ENCODE measurements at regions not wholly inside any gene's neighbourhood (a gene's known extent, or its start where the extent isn't known, plus 50 kb on each side); places are given as distances from the start of the nearest gene placed in this dataset.

DNA sequence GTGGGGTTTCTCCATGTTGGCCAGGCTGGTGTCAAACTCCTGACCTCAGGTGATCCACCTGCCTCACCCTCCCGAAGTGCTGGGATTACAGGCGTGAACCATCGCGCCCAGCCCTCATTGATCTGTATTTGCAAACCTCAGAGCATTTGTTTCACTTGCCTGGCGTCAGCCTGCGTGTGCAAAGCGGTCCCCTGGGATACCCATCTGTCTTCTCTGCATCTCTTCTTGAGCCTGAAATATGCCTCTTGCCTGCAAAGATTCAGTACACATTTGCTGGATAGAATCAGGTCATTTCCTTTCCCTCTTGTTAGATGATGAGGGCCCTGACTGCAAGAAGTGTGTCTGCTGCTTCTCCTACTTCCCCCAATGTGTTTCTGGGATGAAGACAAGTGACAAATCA, 1291.0 kb downstream of the TBC1D22A start:
- H3K9ac ChIP-seq (ENCODE audit: low read depth in 1 of 2, low read length in 2 of 2), result no peak overlapping the region
- no peaks in the 10 kb centered on the region for H3K4me1 ChIP-seq (ENCODE audit: control insufficient read depth in 1 of 2, insufficient read depth in 2 of 2, low read length in 2 of 2)
- H3K27me3 ChIP-seq (ENCODE audit: control insufficient read depth in 1 of 2, insufficient read depth in 2 of 2, low read length in 2 of 2), result no peaks in the 10 kb centered on the region
- no peaks in the 10 kb centered on the region for H3K9me3 ChIP-seq (ENCODE audit: control insufficient read depth in 1 of 2, low read length in 2 of 2)
- no peak overlapping the region for H3K4me3 ChIP-seq (ENCODE audit: low read depth in 1 of 2, low read length in 2 of 2)
- no peaks in the 10 kb centered on the region for H3K36me3 ChIP-seq (ENCODE audit: control insufficient read depth in 1 of 2, insufficient read depth in 2 of 2, low read length in 2 of 2)
- no peak overlapping the region for H3K27ac ChIP-seq (ENCODE audit: low read depth, low read length)

DNA sequence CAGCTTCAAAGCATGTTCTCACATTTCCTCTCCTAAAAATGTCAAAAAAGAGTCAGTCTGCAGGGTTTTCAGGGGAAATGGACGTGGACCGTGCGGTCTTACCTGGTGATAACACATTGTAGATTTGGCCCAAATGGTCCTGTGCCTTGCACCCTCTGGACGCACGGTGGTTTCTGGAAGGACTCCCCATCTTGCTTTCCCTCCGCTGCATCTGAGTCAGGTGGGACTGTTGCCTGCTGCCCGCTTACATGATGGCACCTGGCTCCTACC, 1290.1 kb downstream of the TBC1D22A start:
- Histone ChIP-seq H3K27me3 (ENCODE audit: control insufficient read depth in 1 of 2, insufficient read depth in 2 of 2, low read length in 2 of 2) (peaks cover 0 to 2% of the 10 kb centered on the region in 2 donors), H3K36me3 (ENCODE audit: control insufficient read depth in 1 of 2, insufficient read depth in 2 of 2, low read length in 2 of 2) (no peaks in the 10 kb centered on the region), H3K9me3 (ENCODE audit: control insufficient read depth in 1 of 2, low read length in 2 of 2) (no peaks in the 10 kb centered on the region), H3K4me3 (ENCODE audit: low read depth in 1 of 2, low read length in 2 of 2) (no peak overlapping the region), H3K4me1 (ENCODE audit: control insufficient read depth in 1 of 2, insufficient read depth in 2 of 2, low read length in 2 of 2) (no peaks in the 10 kb centered on the region), H3K27ac (ENCODE audit: low read depth, low read length) (no peak overlapping the region), H3K9ac (ENCODE audit: low read depth in 1 of 2, low read length in 2 of 2) (no peak overlapping the region)

DNA sequence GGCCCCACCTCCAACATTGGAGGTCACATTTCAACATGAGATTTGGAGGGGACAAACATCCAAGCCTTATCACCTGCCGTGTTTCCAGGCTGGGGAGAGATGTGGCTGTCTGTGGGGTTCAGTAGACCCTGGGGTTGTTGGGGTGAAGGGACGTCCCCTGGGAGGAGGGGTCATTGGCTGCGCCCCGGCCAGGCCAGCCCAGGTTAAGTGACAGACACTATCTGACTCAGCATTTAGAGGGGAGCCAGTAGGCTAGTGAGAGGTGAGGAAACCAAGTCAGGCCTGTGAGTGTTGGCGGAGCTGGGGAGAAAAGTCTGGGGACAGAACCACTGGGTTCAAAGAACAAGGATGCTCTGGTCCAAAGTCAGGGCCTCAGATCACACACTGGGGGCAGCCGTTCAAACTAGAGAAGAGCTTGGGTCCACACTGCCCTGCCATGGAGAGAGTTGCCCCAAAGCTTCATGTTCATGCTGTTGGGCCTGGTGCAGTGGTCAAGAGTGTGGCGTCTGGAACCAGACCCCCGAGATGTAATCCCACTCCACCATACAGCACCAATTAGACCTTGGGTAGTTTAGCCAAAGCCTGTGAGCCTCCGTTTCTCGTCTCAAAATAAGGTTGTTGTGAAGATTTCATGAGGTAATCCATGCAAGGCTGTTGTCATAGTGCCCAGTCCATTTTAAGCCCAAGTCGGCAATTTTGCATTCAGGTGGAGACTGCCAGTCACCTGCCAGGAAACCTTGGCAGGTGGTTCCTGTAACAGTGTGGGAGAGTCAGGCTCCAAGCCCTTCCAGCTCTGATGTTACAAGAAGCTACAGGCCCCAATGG, 1289.6 kb downstream of the TBC1D22A start:
- Histone ChIP-seq H3K36me3 (ENCODE audit: control insufficient read depth in 1 of 2, insufficient read depth in 2 of 2, low read length in 2 of 2) (no peaks in the 10 kb centered on the region), H3K9ac (ENCODE audit: low read depth in 1 of 2, low read length in 2 of 2) (no peak overlapping the region), H3K4me3 (ENCODE audit: low read depth in 1 of 2, low read length in 2 of 2) (no peak overlapping the region), H3K4me1 (ENCODE audit: control insufficient read depth in 1 of 2, insufficient read depth in 2 of 2, low read length in 2 of 2) (no peaks in the 10 kb centered on the region), H3K27ac (ENCODE audit: low read depth, low read length) (no peak overlapping the region), H3K9me3 (ENCODE audit: control insufficient read depth in 1 of 2, low read length in 2 of 2) (no peaks in the 10 kb centered on the region), H3K27me3 (ENCODE audit: control insufficient read depth in 1 of 2, insufficient read depth in 2 of 2, low read length in 2 of 2) (peaks cover 0 to 2% of the 10 kb centered on the region in 2 donors)

DNA sequence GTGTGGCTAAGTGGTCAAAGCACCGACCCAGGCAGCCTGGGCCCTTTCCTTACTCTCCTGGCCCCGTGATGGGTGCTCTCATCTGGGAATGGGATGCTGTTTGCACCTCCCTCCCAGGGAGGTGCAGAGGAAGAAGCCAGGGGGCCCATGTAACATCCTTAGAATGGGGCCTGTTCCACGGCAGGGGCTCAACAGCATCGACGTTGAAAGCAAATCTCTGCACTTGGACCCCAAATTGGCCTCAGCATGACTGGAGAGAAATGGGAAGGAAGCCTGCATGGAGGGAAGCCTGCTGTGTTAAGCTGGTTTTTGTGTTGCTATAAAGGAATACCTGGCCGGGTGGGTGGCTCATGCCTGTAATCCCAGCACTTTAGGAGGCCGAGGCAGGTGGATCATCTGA, 1288.4 kb downstream of the TBC1D22A start:
- Histone ChIP-seq H3K9ac (ENCODE audit: low read depth in 1 of 2, low read length in 2 of 2) (no peak overlapping the region), H3K9me3 (ENCODE audit: control insufficient read depth in 1 of 2, low read length in 2 of 2) (no peaks in the 10 kb centered on the region), H3K27ac (ENCODE audit: low read depth, low read length) (no peak overlapping the region), H3K4me1 (ENCODE audit: control insufficient read depth in 1 of 2, insufficient read depth in 2 of 2, low read length in 2 of 2) (no peaks in the 10 kb centered on the region), H3K36me3 (ENCODE audit: control insufficient read depth in 1 of 2, insufficient read depth in 2 of 2, low read length in 2 of 2) (no peaks in the 10 kb centered on the region), H3K27me3 (ENCODE audit: control insufficient read depth in 1 of 2, insufficient read depth in 2 of 2, low read length in 2 of 2) (peaks cover 0 to 2% of the 10 kb centered on the region in 2 donors), H3K4me3 (ENCODE audit: low read depth in 1 of 2, low read length in 2 of 2) (no peak overlapping the region)

DNA sequence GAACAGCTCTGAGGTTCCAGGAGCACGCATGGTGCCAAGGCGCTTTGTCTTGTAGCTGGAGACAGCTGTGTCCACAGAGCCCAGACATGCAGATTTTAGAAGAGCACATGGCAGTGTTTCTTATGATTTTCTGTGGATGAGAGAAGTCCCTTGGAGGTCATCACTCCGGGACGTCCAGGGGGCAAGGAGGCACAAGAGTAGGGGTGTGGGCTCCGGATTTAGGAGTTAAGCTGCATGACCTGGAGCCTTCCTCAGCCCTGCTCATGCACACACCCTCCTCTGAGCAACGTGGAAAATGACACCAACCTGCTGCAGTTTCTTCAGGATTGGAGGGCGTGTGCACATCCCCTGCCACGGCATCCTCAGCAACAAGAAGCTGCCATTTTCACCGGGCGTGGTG, 1286.7 kb downstream of the TBC1D22A start:
- H3K27me3 ChIP-seq (ENCODE audit: control insufficient read depth in 1 of 2, insufficient read depth in 2 of 2, low read length in 2 of 2), result peaks cover 0 to 2% of the 10 kb centered on the region in 2 donors
- H3K9ac ChIP-seq (ENCODE audit: low read depth in 1 of 2, low read length in 2 of 2), result no peak overlapping the region
- H3K4me1 ChIP-seq (ENCODE audit: control insufficient read depth in 1 of 2, insufficient read depth in 2 of 2, low read length in 2 of 2), result no peaks in the 10 kb centered on the region
- H3K4me3 ChIP-seq (ENCODE audit: low read depth in 1 of 2, low read length in 2 of 2), result no peak overlapping the region
- no peaks in the 10 kb centered on the region for H3K36me3 ChIP-seq (ENCODE audit: control insufficient read depth in 1 of 2, insufficient read depth in 2 of 2, low read length in 2 of 2)
- H3K27ac ChIP-seq (ENCODE audit: low read depth, low read length), result no peak overlapping the region
- no peaks in the 10 kb centered on the region for H3K9me3 ChIP-seq (ENCODE audit: control insufficient read depth in 1 of 2, low read length in 2 of 2)

DNA sequence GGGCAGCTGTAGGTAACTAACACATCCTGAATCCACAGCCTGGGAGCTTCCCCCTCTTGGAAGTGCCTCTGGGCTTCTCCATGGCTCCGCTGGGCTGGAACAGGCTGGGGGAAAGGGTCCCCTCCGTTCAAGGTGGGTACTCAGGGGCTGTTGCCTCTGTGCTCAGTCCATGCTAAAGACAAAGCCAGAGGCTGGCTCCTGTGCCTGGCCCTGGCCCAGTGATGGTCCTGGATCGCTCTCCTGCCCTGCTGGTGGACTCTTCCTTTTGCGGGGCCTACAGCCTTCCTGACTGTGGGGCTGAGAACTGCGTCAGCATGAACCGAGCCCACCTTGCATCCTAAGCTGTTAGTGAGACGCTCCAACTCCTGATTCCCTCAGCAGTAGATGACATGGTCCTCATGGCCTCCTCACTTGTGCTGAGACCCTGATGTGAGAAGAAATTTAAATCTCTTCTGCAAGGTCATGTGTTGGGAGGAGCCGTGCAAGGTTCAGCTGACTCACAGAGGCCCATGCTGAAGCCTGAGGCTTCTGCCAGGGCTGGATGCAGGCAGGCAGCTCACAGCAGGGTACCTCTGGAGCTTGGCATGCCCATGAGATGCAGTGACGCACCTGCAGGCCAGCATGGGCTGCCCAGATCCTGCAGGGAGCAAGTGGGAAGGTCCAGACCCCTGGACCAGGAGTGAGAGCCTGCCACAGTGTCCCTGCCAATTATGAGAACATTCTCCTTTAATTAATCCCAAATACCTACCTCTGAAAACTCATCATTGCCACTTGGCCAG, 1285.5 kb downstream of the TBC1D22A start:
- no peak overlapping the region for H3K9ac ChIP-seq (ENCODE audit: low read depth in 1 of 2, low read length in 2 of 2)
- no peak overlapping the region for H3K4me3 ChIP-seq (ENCODE audit: low read depth in 1 of 2, low read length in 2 of 2)
- H3K27me3 ChIP-seq (ENCODE audit: control insufficient read depth in 1 of 2, insufficient read depth in 2 of 2, low read length in 2 of 2), result peaks cover 0 to 2% of the 10 kb centered on the region in 2 donors
- no peaks in the 10 kb centered on the region for H3K9me3 ChIP-seq (ENCODE audit: control insufficient read depth in 1 of 2, low read length in 2 of 2)
- H3K4me1 ChIP-seq (ENCODE audit: control insufficient read depth in 1 of 2, insufficient read depth in 2 of 2, low read length in 2 of 2), result no peaks in the 10 kb centered on the region
- H3K27ac ChIP-seq (ENCODE audit: low read depth, low read length), result no peak overlapping the region
- H3K36me3 ChIP-seq (ENCODE audit: control insufficient read depth in 1 of 2, insufficient read depth in 2 of 2, low read length in 2 of 2), result no peaks in the 10 kb centered on the region

DNA sequence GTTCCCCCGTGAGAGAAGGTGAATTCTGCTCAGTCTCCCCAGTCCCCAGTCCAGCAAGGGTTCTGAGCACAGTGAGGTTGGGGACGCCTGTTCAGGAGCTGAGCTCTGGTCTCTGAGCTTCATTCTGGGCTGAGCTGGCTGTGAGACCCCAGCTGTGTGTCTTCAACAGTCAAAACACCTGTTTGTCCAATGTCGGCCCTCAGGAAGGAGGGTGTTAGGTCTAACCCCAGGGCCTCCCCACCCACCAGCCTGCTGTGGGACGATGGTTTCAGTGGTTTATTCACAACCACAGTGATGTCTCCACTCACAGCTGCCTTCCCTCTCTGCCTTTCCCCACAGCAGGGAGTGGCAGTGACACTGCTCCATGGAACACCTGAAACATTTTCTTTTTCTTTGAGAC, 1282.9 kb downstream of the TBC1D22A start:
- H3K27ac ChIP-seq (ENCODE audit: low read depth, low read length), result no peak overlapping the region
- H3K9me3 ChIP-seq (ENCODE audit: control insufficient read depth in 1 of 2, low read length in 2 of 2), result no peaks in the 10 kb centered on the region
- no peaks in the 10 kb centered on the region for H3K4me1 ChIP-seq (ENCODE audit: control insufficient read depth in 1 of 2, insufficient read depth in 2 of 2, low read length in 2 of 2)
- H3K9ac ChIP-seq (ENCODE audit: low read depth in 1 of 2, low read length in 2 of 2), result no peak overlapping the region
- H3K4me3 ChIP-seq (ENCODE audit: low read depth in 1 of 2, low read length in 2 of 2), result no peak overlapping the region
- no peaks in the 10 kb centered on the region for H3K36me3 ChIP-seq (ENCODE audit: control insufficient read depth in 1 of 2, insufficient read depth in 2 of 2, low read length in 2 of 2)
- peaks cover 0 to 5% of the 10 kb centered on the region in 2 donors for H3K27me3 ChIP-seq (ENCODE audit: control insufficient read depth in 1 of 2, insufficient read depth in 2 of 2, low read length in 2 of 2)

DNA sequence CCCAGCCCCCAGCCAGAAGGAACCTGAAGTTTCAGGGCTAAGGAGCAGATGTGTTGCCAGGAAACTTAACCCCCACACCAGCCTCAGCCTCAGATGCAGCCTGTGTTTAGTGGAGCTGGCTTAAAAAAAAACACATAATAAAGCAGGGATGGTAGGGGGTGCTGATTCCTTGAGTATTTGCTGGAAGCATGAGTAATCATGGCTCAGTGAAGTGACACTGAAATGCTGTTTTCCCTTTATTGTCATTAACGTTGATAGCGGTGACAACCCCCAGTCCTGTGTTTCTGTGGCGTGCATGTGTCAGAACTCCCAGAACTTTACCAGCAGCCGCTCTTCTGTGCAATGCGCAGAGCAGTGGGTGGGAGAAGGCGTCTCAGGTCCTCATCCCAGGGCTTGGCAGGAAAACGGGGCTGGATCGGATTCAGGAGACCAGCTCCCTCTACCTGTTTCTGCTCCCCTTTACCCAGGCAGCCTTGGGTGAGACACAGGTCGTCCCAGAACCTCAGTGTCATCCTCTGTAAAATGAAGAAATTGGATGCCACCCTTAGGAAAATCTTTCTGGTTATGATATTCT, 1282.1 kb downstream of the TBC1D22A start:
- Histone ChIP-seq H3K27me3 (ENCODE audit: control insufficient read depth in 1 of 2, insufficient read depth in 2 of 2, low read length in 2 of 2) (peaks cover 0 to 5% of the 10 kb centered on the region in 2 donors), H3K9me3 (ENCODE audit: control insufficient read depth in 1 of 2, low read length in 2 of 2) (no peaks in the 10 kb centered on the region), H3K4me1 (ENCODE audit: control insufficient read depth in 1 of 2, insufficient read depth in 2 of 2, low read length in 2 of 2) (no peaks in the 10 kb centered on the region), H3K27ac (ENCODE audit: low read depth, low read length) (no peak overlapping the region), H3K36me3 (ENCODE audit: control insufficient read depth in 1 of 2, insufficient read depth in 2 of 2, low read length in 2 of 2) (no peaks in the 10 kb centered on the region), H3K4me3 (ENCODE audit: low read depth in 1 of 2, low read length in 2 of 2) (no peak overlapping the region), H3K9ac (ENCODE audit: low read depth in 1 of 2, low read length in 2 of 2) (no peak overlapping the region)

DNA sequence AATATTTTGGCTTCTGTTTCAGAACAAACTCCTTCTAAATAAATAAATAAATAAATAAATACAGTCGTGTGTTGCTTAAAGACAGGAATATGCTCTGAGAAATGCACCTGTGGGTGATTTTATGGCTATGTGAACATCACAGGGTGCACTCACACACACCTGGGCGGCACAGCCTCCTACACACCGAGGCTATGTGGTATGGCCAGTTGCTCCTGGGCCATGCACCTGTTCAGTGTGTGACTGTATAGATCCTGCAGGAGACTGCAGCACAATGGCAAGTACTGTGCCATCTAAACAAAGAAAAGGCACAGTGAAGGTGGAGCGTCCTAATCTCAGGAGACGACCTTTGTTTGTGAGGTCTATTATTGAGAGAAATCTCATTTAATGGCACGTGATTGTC, 1281.1 kb downstream of the TBC1D22A start:
- no peak overlapping the region for H3K4me3 ChIP-seq (ENCODE audit: low read depth in 1 of 2, low read length in 2 of 2)

DNA sequence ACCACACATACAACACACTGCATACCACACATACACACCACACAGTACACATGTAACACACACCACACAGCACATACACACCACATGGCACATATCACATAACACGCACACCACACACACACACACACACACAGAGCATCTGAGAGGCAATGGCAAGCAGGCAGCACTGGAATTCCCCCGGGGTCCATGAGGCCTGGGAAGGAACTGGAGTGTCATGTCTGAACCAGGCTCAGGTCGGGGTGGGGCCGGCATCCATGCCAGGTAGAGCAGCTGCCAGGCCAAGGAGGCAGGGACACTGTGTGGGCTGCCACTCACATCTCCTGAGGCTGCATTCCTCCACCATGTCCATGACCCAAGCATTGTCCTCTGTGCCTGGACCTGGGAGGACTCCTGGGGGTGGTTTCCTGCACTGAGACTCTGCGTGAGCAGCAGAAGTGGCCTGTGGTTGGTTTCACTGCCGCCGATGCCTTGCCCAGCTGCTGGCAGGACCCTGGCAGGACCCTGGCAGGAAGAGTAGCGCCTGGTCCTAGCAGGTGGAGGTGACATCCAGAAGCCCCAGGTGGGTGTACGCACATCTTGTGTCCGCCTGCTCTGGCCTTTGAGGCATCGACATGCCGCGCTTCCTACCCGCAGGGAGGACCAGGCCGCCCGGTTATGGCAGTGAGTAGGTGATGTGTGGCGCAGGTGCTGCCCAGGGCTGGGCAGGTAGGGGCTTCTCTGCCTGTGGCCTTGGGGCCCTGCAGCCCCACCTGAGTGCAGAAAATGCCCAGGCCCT, 1280.4 kb downstream of the TBC1D22A start:
- Histone ChIP-seq H3K36me3 (ENCODE audit: control insufficient read depth in 1 of 2, insufficient read depth in 2 of 2, low read length in 2 of 2) (no peaks in the 10 kb centered on the region), H3K9me3 (ENCODE audit: control insufficient read depth in 1 of 2, low read length in 2 of 2) (peaks cover 0 to 2% of the 10 kb centered on the region in 2 donors), H3K4me3 (ENCODE audit: low read depth in 1 of 2, low read length in 2 of 2) (no peak overlapping the region), H3K27ac (ENCODE audit: low read depth, low read length) (no peak overlapping the region), H3K9ac (ENCODE audit: low read depth in 1 of 2, low read length in 2 of 2) (no peak overlapping the region), H3K4me1 (ENCODE audit: control insufficient read depth in 1 of 2, insufficient read depth in 2 of 2, low read length in 2 of 2) (no peaks in the 10 kb centered on the region), H3K27me3 (ENCODE audit: control insufficient read depth in 1 of 2, insufficient read depth in 2 of 2, low read length in 2 of 2) (peaks cover 0 to 2% of the 10 kb centered on the region in 2 donors)

More for the DNA sequence above, 1281.1 kb downstream of the TBC1D22A start:
- Histone ChIP-seq H3K9ac (ENCODE audit: low read depth in 1 of 2, low read length in 2 of 2) (no peak overlapping the region), H3K27ac (ENCODE audit: low read depth, low read length) (no peak overlapping the region), H3K27me3 (ENCODE audit: control insufficient read depth in 1 of 2, insufficient read depth in 2 of 2, low read length in 2 of 2) (peaks cover 0 to 5% of the 10 kb centered on the region in 2 donors), H3K36me3 (ENCODE audit: control insufficient read depth in 1 of 2, insufficient read depth in 2 of 2, low read length in 2 of 2) (no peaks in the 10 kb centered on the region), H3K9me3 (ENCODE audit: control insufficient read depth in 1 of 2, low read length in 2 of 2) (peaks cover 0 to 2% of the 10 kb centered on the region in 2 donors), H3K4me1 (ENCODE audit: control insufficient read depth in 1 of 2, insufficient read depth in 2 of 2, low read length in 2 of 2) (no peaks in the 10 kb centered on the region)

Data from duodenal mucosa (tissue), 2 donors.